ENCODE measurements at regions not wholly inside any gene's neighbourhood (a gene's known extent, or its start where the extent isn't known, plus 50 kb on each side); places are given as distances from the start of the nearest gene placed in this dataset.

DNA sequence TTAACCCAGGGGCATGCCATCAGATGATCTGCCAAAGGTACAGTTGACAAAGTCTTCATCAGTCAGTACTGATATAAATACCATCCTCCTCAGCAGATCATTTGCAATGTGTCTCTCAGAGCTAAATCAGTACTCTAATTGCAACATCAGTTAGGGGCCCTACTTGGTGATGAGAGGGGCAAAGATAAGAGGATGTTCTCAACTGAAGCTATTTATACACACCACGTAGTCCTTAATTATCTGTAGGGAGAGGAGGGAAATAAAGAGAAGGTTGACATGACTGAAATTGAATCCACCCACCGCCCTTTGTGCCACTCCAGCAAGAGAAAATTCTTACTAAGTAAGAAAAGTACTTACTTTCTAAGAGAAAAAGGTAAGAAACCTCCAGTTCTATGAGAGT, 157.8 kb upstream of the NUDT4 start:
- no peaks in the 10 kb centered on the region for H4K20me1 ChIP-seq (ENCODE audit: insufficient read depth, low read length)
- H3K36me3 ChIP-seq (ENCODE audit: insufficient read depth, low read length) = no peaks in the 10 kb centered on the region
- H3K27me3 ChIP-seq (ENCODE audit: insufficient read depth, low read length) = no peaks in the 10 kb centered on the region
- no peak overlapping the region for H3K9ac ChIP-seq (ENCODE audit: low read length)
- Mint-ChIP-seq H3K4me3 (ENCODE audit: unreplicated experiment) (no peak overlapping the region), H3K27me3 (ENCODE audit: low read depth, unreplicated experiment) (peaks cover 10% of the 10 kb centered on the region), H3K27ac (ENCODE audit: unreplicated experiment) (no peak overlapping the region), H3K4me1 (ENCODE audit: low read depth, unreplicated experiment) (no peaks in the 10 kb centered on the region), H3K36me3 (ENCODE audit: low read depth, unreplicated experiment) (peaks cover 2% of the 10 kb centered on the region), H3K9me3 (ENCODE audit: unreplicated experiment) (peaks cover 2% of the 10 kb centered on the region)
- no peaks in the 10 kb centered on the region for H3K79me2 ChIP-seq (ENCODE audit: insufficient read depth, low read length)
- no peak overlapping the region for H2AFZ ChIP-seq (ENCODE audit: low read depth, low read length)
- DNase-seq (ENCODE audit: low read depth) (no peak), FAIRE-seq (no peak)
- H3K4me3 ChIP-seq (ENCODE audit: insufficient read depth, low read depth, low read length) = no peak overlapping the region
- peaks cover 3% of the 10 kb centered on the region for H3K9me3 ChIP-seq (ENCODE audit: insufficient read depth, low read depth, low read length)
- H3K27ac ChIP-seq (ENCODE audit: low read depth, low read length) = no peak overlapping the region
- H3K4me2 ChIP-seq (ENCODE audit: low read length) = no peak overlapping the region
- no peaks in the 10 kb centered on the region for H3K4me1 ChIP-seq (ENCODE audit: insufficient read depth, low read length)
- no peak for TF ChIP-seq EZH2 (IDR thresholded peaks at IDR 0.05; ENCODE audit: insufficient read depth, low read length)
- TF ChIP-seq, protein P1, sequence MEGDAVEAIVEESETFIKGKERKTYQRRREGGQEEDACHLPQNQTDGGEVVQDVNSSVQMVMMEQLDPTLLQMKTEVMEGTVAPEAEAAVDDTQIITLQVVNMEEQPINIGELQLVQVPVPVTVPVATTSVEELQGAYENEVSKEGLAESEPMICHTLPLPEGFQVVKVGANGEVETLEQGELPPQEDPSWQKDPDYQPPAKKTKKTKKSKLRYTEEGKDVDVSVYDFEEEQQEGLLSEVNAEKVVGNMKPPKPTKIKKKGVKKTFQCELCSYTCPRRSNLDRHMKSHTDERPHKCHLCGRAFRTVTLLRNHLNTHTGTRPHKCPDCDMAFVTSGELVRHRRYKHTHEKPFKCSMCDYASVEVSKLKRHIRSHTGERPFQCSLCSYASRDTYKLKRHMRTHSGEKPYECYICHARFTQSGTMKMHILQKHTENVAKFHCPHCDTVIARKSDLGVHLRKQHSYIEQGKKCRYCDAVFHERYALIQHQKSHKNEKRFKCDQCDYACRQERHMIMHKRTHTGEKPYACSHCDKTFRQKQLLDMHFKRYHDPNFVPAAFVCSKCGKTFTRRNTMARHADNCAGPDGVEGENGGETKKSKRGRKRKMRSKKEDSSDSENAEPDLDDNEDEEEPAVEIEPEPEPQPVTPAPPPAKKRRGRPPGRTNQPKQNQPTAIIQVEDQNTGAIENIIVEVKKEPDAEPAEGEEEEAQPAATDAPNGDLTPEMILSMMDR (IDR thresholded peaks at IDR 0.05; ENCODE audit: insufficient read depth, low read depth, low read length) = no peak

DNA sequence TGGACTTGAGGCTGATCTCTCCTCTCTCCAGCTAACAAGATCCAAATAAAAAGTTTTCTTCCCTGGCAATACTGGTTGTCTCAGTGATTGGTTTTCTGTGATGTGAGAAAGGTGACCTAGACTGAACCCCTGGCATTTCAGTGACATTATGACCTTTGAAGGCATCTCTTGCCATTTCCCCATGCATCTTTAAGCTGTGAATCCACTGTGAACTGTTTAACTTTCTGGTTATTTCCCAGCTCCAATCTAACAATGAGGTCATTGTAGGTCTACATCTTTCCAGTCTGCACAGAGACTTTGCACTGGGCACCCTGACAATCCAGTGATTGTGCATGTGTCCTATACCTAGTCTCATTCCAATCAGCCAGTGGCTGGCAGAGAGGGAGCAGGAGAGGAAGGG, 155.9 kb upstream of the NUDT4 start:
- Histone ChIP-seq H3K9me3 (ENCODE audit: insufficient read depth, low read depth, low read length) (no peaks in the 10 kb centered on the region), H3K36me3 (ENCODE audit: insufficient read depth, low read length) (no peaks in the 10 kb centered on the region), H4K20me1 (ENCODE audit: insufficient read depth, low read length) (no peaks in the 10 kb centered on the region), H3K79me2 (ENCODE audit: insufficient read depth, low read length) (no peaks in the 10 kb centered on the region), H2AFZ (ENCODE audit: low read depth, low read length) (no peak overlapping the region), H3K27ac (ENCODE audit: low read depth, low read length) (no peak overlapping the region), H3K4me1 (ENCODE audit: insufficient read depth, low read length) (no peaks in the 10 kb centered on the region), H3K4me2 (ENCODE audit: low read length) (no peak overlapping the region), H3K27me3 (ENCODE audit: insufficient read depth, low read length) (no peaks in the 10 kb centered on the region), H3K4me3 (ENCODE audit: insufficient read depth, low read depth, low read length) (no peak overlapping the region), H3K9ac (ENCODE audit: low read length) (no peak overlapping the region)
- Mint-ChIP-seq H3K27ac (ENCODE audit: unreplicated experiment) (no peak overlapping the region), H3K36me3 (ENCODE audit: low read depth, unreplicated experiment) (no peaks in the 10 kb centered on the region), H3K4me3 (ENCODE audit: unreplicated experiment) (no peak overlapping the region), H3K4me1 (ENCODE audit: low read depth, unreplicated experiment) (no peaks in the 10 kb centered on the region), H3K9me3 (ENCODE audit: unreplicated experiment) (no peaks in the 10 kb centered on the region), H3K27me3 (ENCODE audit: low read depth, unreplicated experiment) (no peaks in the 10 kb centered on the region)
- no peak for FAIRE-seq
- no peak for DNase-seq (ENCODE audit: low read depth)
- TF ChIP-seq EZH2 (IDR thresholded peaks at IDR 0.05; ENCODE audit: insufficient read depth, low read length) = no peak
- TF ChIP-seq, protein P1 (IDR thresholded peaks at IDR 0.05; ENCODE audit: insufficient read depth, low read depth, low read length) = no peak

DNA sequence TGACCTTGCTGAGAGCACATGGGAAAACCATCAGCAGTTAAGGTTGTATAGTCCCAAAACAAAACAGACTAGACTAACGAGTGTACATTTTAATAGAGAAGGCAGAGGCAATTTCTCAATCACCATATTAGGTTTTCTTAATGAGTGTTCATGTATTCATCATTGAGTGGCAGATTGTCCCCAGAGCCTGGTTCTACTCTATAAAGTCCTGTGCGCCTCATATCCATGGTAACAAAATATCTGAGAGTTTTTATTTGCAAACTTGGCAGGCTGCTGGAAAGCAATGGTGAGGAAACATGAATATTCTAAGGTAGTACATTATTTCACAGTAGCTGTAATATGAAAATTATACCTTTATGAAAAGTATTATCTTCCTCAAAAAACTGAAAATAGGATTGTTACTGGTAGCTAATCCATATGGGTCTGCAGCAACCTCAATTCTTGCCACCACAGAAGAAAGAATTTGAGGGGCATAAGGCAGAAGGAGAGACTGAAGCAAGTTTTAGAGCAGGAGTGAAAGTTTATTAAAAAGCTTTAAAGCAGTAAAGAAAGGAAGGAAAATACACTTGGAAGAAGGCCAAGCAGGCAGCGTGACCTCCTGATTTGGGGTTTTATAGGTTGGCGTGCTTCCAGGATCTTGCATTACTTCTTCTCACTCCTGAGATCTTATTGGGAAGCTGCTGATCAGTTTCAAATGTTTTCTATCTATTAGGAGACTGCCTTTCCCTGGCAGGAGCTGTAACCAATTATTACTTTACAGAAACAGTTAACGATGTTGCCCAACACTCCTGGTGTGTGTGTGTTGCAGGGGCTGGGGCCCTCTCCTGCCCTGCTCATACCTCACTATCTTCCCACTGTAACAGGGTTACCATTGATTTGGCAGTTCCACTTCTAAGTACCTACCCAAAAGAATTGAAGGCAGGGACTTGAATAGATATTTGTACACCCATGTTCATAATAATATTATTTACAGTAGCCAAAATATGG, 154.0 kb upstream of the NUDT4 start:
- no peaks in the 10 kb centered on the region for H3K9me3 Mint-ChIP-seq (ENCODE audit: unreplicated experiment)
- TF ChIP-seq, protein P1 (IDR thresholded peaks at IDR 0.05; ENCODE audit: insufficient read depth, low read depth, low read length) = no peak
- TF ChIP-seq EZH2 (IDR thresholded peaks at IDR 0.05; ENCODE audit: insufficient read depth, low read length) = no peak
- FAIRE-seq (no peak), DNase-seq (ENCODE audit: low read depth) (no peak)
- Histone ChIP-seq H3K4me3 (ENCODE audit: insufficient read depth, low read depth, low read length) (no peak overlapping the region), H3K4me2 (ENCODE audit: low read length) (no peak overlapping the region), H2AFZ (ENCODE audit: low read depth, low read length) (no peak overlapping the region), H3K27me3 (ENCODE audit: insufficient read depth, low read length) (no peaks in the 10 kb centered on the region), H3K79me2 (ENCODE audit: insufficient read depth, low read length) (no peaks in the 10 kb centered on the region), H3K9ac (ENCODE audit: low read length) (no peak overlapping the region), H3K27ac (ENCODE audit: low read depth, low read length) (no peak overlapping the region), H3K4me1 (ENCODE audit: insufficient read depth, low read length) (no peaks in the 10 kb centered on the region), H3K36me3 (ENCODE audit: insufficient read depth, low read length) (no peaks in the 10 kb centered on the region), H4K20me1 (ENCODE audit: insufficient read depth, low read length) (no peaks in the 10 kb centered on the region), H3K9me3 (ENCODE audit: insufficient read depth, low read depth, low read length) (no peaks in the 10 kb centered on the region)
- no peaks in the 10 kb centered on the region for H3K27me3 Mint-ChIP-seq (ENCODE audit: low read depth, unreplicated experiment)
- H3K27ac Mint-ChIP-seq (ENCODE audit: unreplicated experiment) = no peak overlapping the region
- H3K4me1 Mint-ChIP-seq (ENCODE audit: low read depth, unreplicated experiment) = no peaks in the 10 kb centered on the region
- H3K36me3 Mint-ChIP-seq (ENCODE audit: low read depth, unreplicated experiment) = no peaks in the 10 kb centered on the region
- H3K4me3 Mint-ChIP-seq (ENCODE audit: unreplicated experiment) = no peak overlapping the region

Measured in astrocyte (in vitro differentiated cells and primary cell).